ENCODE measurements at regions not wholly inside any gene's neighbourhood (a gene's known extent, or its start where the extent isn't known, plus 50 kb on each side); places are given as distances from the start of the nearest gene placed in this dataset.

DNA sequence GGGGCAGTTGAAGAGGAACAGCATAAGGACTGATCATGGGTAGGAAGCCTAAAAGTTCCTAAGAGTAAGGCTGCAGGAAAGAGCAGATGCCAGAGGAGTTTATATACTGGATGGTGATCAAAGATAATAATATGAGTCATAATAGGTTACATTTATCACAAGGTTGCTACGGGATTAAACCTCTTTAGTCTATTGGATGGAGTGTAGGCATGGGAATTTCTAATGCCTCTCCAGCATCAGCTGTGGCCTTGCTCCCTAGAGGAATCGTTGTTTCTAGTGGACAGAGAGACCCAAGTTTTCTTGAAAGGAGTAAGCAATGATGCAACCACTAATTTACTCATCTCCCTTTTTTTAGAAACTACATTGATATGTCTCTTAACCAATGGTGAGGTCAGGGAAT, 213.4 kb downstream of the GPR37 start:
- Histone ChIP-seq H3K18ac (ENCODE audit: extremely low read depth, low read length) (no peak overlapping the region), H3K14ac (ENCODE audit: insufficient read length) (no peak overlapping the region), H2AK5ac (ENCODE audit: low read depth, low read length) (no peak overlapping the region), H3K23me2 (ENCODE audit: low read depth, low read length) (no peaks in the 10 kb centered on the region), H3K4ac (replicated peaks; ENCODE audit: insufficient read length, low read depth, low read length) (no peak overlapping the region), H3K4me3 (ENCODE audit: extremely low read depth in 1 of 4, insufficient read depth in 2 of 4, low read depth in 3 of 4, low read length in 4 of 4) (no peak overlapping the region), H2BK120ac (replicated peaks; ENCODE audit: low read depth, low read length) (no peak overlapping the region), H2AFZ (ENCODE audit: low read length) (no peak overlapping the region), H3K36me3 (ENCODE audit: control insufficient read depth in 2 of 4, insufficient read depth in 4 of 4, low read length in 3 of 4) (no peaks in the 10 kb centered on the region), H4K20me1 (replicated peaks in 1 of 2; ENCODE audit: control insufficient read depth in 1 of 2, insufficient read depth in 2 of 2, low read length in 2 of 2) (no peaks in the 10 kb centered on the region), H4K5ac (ENCODE audit: insufficient read length, low read depth, low read length) (no peak overlapping the region), H3K9ac (replicated peaks in 1 of 4; ENCODE audit: extremely low read depth in 1 of 4, low read depth in 3 of 4, low read length in 3 of 4) (no peak overlapping the region), H3K23ac (ENCODE audit: insufficient read length) (no peak overlapping the region), H3K4me1 (replicated peaks in 1 of 4; ENCODE audit: control insufficient read depth in 3 of 4, insufficient read depth in 4 of 4, low read length in 3 of 4) (no peaks in the 10 kb centered on the region), H4K91ac (replicated peaks; ENCODE audit: insufficient read length, low read length) (no peak overlapping the region), H2BK5ac (ENCODE audit: low read depth, low read length) (no peak overlapping the region), H2BK20ac (ENCODE audit: low read length) (no peak overlapping the region), H3K9me3 (ENCODE audit: insufficient read depth in 2 of 2, low read depth in 1 of 2, low read length in 1 of 2) (no peaks in the 10 kb centered on the region), H3K27me3 (replicated peaks in 1 of 4; ENCODE audit: control insufficient read depth in 3 of 4, extremely low read depth in 1 of 4, insufficient read depth in 3 of 4, low read length in 3 of 4) (no peaks in the 10 kb centered on the region), H3K4me2 (ENCODE audit: insufficient read depth in 1 of 2, low read depth in 2 of 2, low read length in 2 of 2) (no peak overlapping the region), H3K27ac (ENCODE audit: low read depth, low read length) (no peak overlapping the region), H3K79me2 (ENCODE audit: control insufficient read depth in 1 of 2, insufficient read depth in 2 of 2, low read length in 2 of 2) (no peaks in the 10 kb centered on the region), H3K56ac (replicated peaks; ENCODE audit: insufficient read length, low read depth, low read length) (no peak overlapping the region), H4K8ac (ENCODE audit: extremely low read depth, insufficient read depth, low read length) (no peak overlapping the region), H2BK15ac (ENCODE audit: low read length) (no peak overlapping the region), H3K79me1 (ENCODE audit: low read depth, low read length) (no peaks in the 10 kb centered on the region), H2BK12ac (ENCODE audit: low read depth, low read length) (no peak overlapping the region)
- no peak for FAIRE-seq
- ChIA-PET POLR2A (ENCODE audit: partially characterized antibody) (no interaction called here), CTCF (ENCODE audit: partially characterized antibody) (no interaction called here)
- no peak for DNase-seq (ENCODE audit: low read depth in 1 of 2, low spot score in 2 of 2)
- WGBS, 2 experiments (ENCODE audit: extremely low coverage in 1 of 2, insufficient coverage in 1 of 2, insufficient read length in 1 of 2, insufficient replicate concordance in 2 of 2, low coverage in 1 of 2, low lambda C conversion rate in 2 of 2, missing lambda C conversion rate in 1 of 2), result 96% methylated on average over 2 of the region's 2 CpGs; no CpG with 5 or more reads in 1 of the 2 experiments
- TF ChIP-seq POLR2A (IDR thresholded peaks at IDR 0.05; ENCODE audit: control extremely low read depth in 1 of 2, low read depth in 2 of 2, low read length in 2 of 2), result no peak
- no peak for TF ChIP-seq SIX5 (IDR thresholded peaks at IDR 0.05; ENCODE audit: low read depth, low read length)
- TF ChIP-seq TCF12 (IDR thresholded peaks at IDR 0.05; ENCODE audit: low read depth, low read length), result no peak
- TF ChIP-seq EZH2 (IDR thresholded peaks at IDR 0.05; ENCODE audit: low read depth, low read length, severe bottlenecking), result no peak
- TF ChIP-seq RBBP5 (IDR thresholded peaks at IDR 0.05; ENCODE audit: borderline replicate concordance, low read depth, low read length), result no peak
- no peak for TF ChIP-seq SRF (IDR thresholded peaks at IDR 0.05; ENCODE audit: low read depth, low read length)
- TF ChIP-seq CREB1 (IDR thresholded peaks at IDR 0.05), result no peak
- no peak for TF ChIP-seq TAF1 (IDR thresholded peaks at IDR 0.05; ENCODE audit: low read depth, low read length)
- TF ChIP-seq BACH1 (IDR thresholded peaks at IDR 0.05; ENCODE audit: low read length), result no peak
